ENCODE measurements at regions not wholly inside any gene's neighbourhood (a gene's known extent, or its start where the extent isn't known, plus 50 kb on each side); places are given as distances from the start of the nearest gene placed in this dataset.

GRCh38 chr21:32056791-32057190 lies 184.0 kb downstream of the HUNK start:
- TF ChIP-seq ZNF639 (tag by site-specific recombination; IDR thresholded peaks at IDR 0.05): no peak
- no peak for TF ChIP-seq YY1 (tag by site-specific recombination; IDR thresholded peaks at IDR 0.05)
- TF ChIP-seq ZNF184 (tag by site-specific recombination; IDR thresholded peaks at IDR 0.05): no peak
- no peak for TF ChIP-seq CTCF (tag by site-specific recombination; IDR thresholded peaks at IDR 0.05)
- no peak for TF ChIP-seq ZNF558 (tag by site-specific recombination; IDR thresholded peaks at IDR 0.05)
- no peak for TF ChIP-seq ZNF660 (tag by site-specific recombination; IDR thresholded peaks at IDR 0.05)
- TF ChIP-seq ZNF280D (tag by site-specific recombination; IDR thresholded peaks at IDR 0.05): no peak
